IMR-90 (cell line): ENCODE measurements at regions not wholly inside any gene's neighbourhood (a gene's known extent, or its start where the extent isn't known, plus 50 kb on each side); places are given as distances from the start of the nearest gene placed in this dataset.

Source experiments
- ATAC-seq: fragments of 200-7000 bp; cut with Tn5 transposase; 2 replicates; pipeline ENCODE4 v1.9.1; 2020; ENCODE audit warnings: low read depth, mild to moderate bottlenecking, moderate library complexity
- BruUV-seq: library from RNA; stranded (reverse); fragments of 400-500 nt; replicated peaks from 2 replicates; lab custom pipeline; 2021; lab: Mats Ljungman, UMichigan
- CTCF ChIA-PET: fragments of 300-600 bp; formaldehyde crosslinking; extraction: SDS; loops from one replicate; lab custom pipeline; 2021; ENCODE audit warnings: antibody characterized with exemption; lab: Yijun Ruan, JAX
- POLR2A ChIA-PET: fragments of 300-600 bp; sonication (Branson Sonifier 250); formaldehyde crosslinking; loops from one replicate; lab custom pipeline; 2022; ENCODE audit warnings: antibody characterized with exemption; ENCODE audit not compliant: unreplicated experiment; lab: Charles Lee
- DNase-seq: peaks from one replicate; pipeline ENCODE4 v3.0.0; 2013
- H2AFZ ChIP-seq: replicated peaks from 2 replicates; pipeline ENCODE3; 2013; ENCODE audit warnings: low read length, mild to moderate bottlenecking; ENCODE audit not compliant: poor library complexity
- H2AK5ac ChIP-seq: 2 replicates; pipeline ENCODE4 v1.6.1; 2013; ENCODE audit warnings: low read depth, low read length, inconsistent platforms
- H2AK9ac ChIP-seq: replicated peaks from 2 replicates; pipeline ENCODE3; 2013; ENCODE audit warnings: mild to moderate bottlenecking, low read depth, low read length, moderate library complexity; ENCODE audit not compliant: poor library complexity
- H2BK120ac ChIP-seq: 2 replicates; pipeline ENCODE4 v1.6.1; 2013; ENCODE audit warnings: low read depth, low read length, inconsistent platforms
- H2BK15ac ChIP-seq: 3 replicates; pipeline ENCODE4 v1.6.1; 2013; ENCODE audit warnings: low read depth, low read length, inconsistent platforms
- H2BK20ac ChIP-seq: 2 replicates; pipeline ENCODE4 v1.6.1; 2013; ENCODE audit warnings: low read depth, mild to moderate bottlenecking, inconsistent platforms, low read length, moderate library complexity
- H2BK5ac ChIP-seq: 2 replicates; pipeline ENCODE4 v1.6.1; 2013; ENCODE audit warnings: mild to moderate bottlenecking, low read depth, low read length, inconsistent platforms; ENCODE audit not compliant: poor library complexity, severe bottlenecking
- H3K14ac ChIP-seq: replicated peaks from 2 replicates; pipeline ENCODE4 v1.6.1; 2013; ENCODE audit warnings: low read depth, low read length, inconsistent platforms
- H3K18ac ChIP-seq: 2 replicates; pipeline ENCODE4 v1.6.1; 2013; ENCODE audit warnings: low read depth, low read length, control low read depth
- H3K23ac ChIP-seq: 2 replicates; pipeline ENCODE4 v1.6.1; 2013; ENCODE audit warnings: low read depth, low read length, inconsistent platforms
- H3K27ac ChIP-seq: 2 replicates; pipeline ENCODE4 v1.5.1; 2013; ENCODE audit warnings: mild to moderate bottlenecking, control low read depth, low read length; ENCODE audit not compliant: insufficient read depth
- H3K27me3 ChIP-seq: 2 replicates; pipeline ENCODE4 v1.6.1; 2013; ENCODE audit warnings: low read length; ENCODE audit not compliant: control insufficient read depth, insufficient read depth
- H3K36me3 ChIP-seq: 2 replicates; pipeline ENCODE4 v1.6.1; 2013; ENCODE audit warnings: low read length, mixed read lengths; ENCODE audit not compliant: control insufficient read depth, insufficient read depth
- H3K4ac ChIP-seq: 2 replicates; pipeline ENCODE4 v1.6.1; 2013; ENCODE audit warnings: low read depth, low read length, inconsistent platforms
- H3K4me1 ChIP-seq: 2 replicates; pipeline ENCODE4 v1.6.1; 2013; ENCODE audit warnings: low read length, mixed read lengths; ENCODE audit not compliant: control insufficient read depth, insufficient read depth
- H3K4me2 ChIP-seq: 2 replicates; pipeline ENCODE4 v1.6.1; 2013; ENCODE audit warnings: low read depth, mild to moderate bottlenecking, control low read depth, low read length, moderate library complexity
- H3K4me3 ChIP-seq: 2 replicates; pipeline ENCODE4 v1.5.1; 2013; ENCODE audit warnings: low read depth, mild to moderate bottlenecking, control low read depth, low read length, moderate library complexity; ENCODE audit not compliant: insufficient read depth
- H3K56ac ChIP-seq: 2 replicates; pipeline ENCODE4 v1.6.1; 2013; ENCODE audit warnings: low read length, inconsistent platforms; ENCODE audit not compliant: insufficient read depth; ENCODE audit errors: extremely low read depth
- H3K79me1 ChIP-seq, 2 experiments: 2 replicates each; pipeline ENCODE4 v1.6.1; 2013; ENCODE audit warnings: low read length in 2 of 2, inconsistent platforms in 1 of 2, low read depth in 1 of 2
- H3K9ac ChIP-seq: 2 replicates; pipeline ENCODE4 v1.6.1; 2013; ENCODE audit warnings: low read depth, low read length, control low read depth
- H3K9me1 ChIP-seq: 2 replicates; pipeline ENCODE4 v1.6.1; 2013; ENCODE audit warnings: low read length, inconsistent platforms; ENCODE audit not compliant: insufficient read depth
- H3K9me3 ChIP-seq: 2 replicates; pipeline ENCODE4 v1.6.1; 2013; ENCODE audit warnings: low read length; ENCODE audit not compliant: control insufficient read depth, insufficient read depth
- H4K20me1 ChIP-seq: 2 replicates; pipeline ENCODE4 v1.6.1; 2013; ENCODE audit warnings: low read length, inconsistent platforms; ENCODE audit not compliant: insufficient read depth
- H4K5ac ChIP-seq: 2 replicates; pipeline ENCODE4 v1.6.1; 2013; ENCODE audit warnings: mild to moderate bottlenecking, low read depth, low read length, control low read depth
- H4K8ac ChIP-seq, 2 experiments: 2 replicates each; pipeline ENCODE4 v1.6.1; 2013; ENCODE audit warnings: low read depth in 2 of 2, low read length in 2 of 2, control low read depth in 1 of 2, inconsistent platforms in 1 of 2
- H4K91ac ChIP-seq: 2 replicates; pipeline ENCODE4 v1.6.1; 2013; ENCODE audit warnings: low read depth, low read length, inconsistent platforms; ENCODE audit not compliant: insufficient read depth
- BHLHE40 ChIP-seq: fragments of 150-350 bp; IDR thresholded peaks from 2 replicates; pipeline ENCODE4 v1.6.1; 2016; ENCODE audit warnings: mild to moderate bottlenecking, low read depth, low read length
- CEBPB ChIP-seq: IDR thresholded peaks from 2 replicates; pipeline ENCODE4 v1.6.1; 2012; ENCODE audit warnings: low read depth, low read length, improper control_type of control experiment
- CHD1 ChIP-seq: IDR thresholded peaks from 2 replicates; pipeline ENCODE4 v1.6.1; 2012; ENCODE audit warnings: low read depth, low read length, improper control_type of control experiment
- CTCF ChIP-seq: conservative IDR thresholded peaks from 2 replicates; pipeline ENCODE4 v1.5.1; 2012; ENCODE audit warnings: mild to moderate bottlenecking, low read depth, low read length, improper control_type of control experiment
- ELK1 ChIP-seq: fragments of 150-350 bp; IDR thresholded peaks from 2 replicates; pipeline ENCODE4 v1.6.1; 2016; ENCODE audit warnings: low read depth, mild to moderate bottlenecking, low read length, moderate library complexity, borderline replicate concordance
- FOS ChIP-seq: fragments of 150-350 bp; IDR thresholded peaks from 2 replicates; pipeline ENCODE4 v1.6.1; 2016; ENCODE audit warnings: low read depth, low read length
- MAFK ChIP-seq: IDR thresholded peaks from 2 replicates; pipeline ENCODE4 v1.6.1; 2012; ENCODE audit warnings: low read depth, low read length, improper control_type of control experiment
- MAZ ChIP-seq: IDR thresholded peaks from 2 replicates; pipeline ENCODE4 v1.6.1; 2012; ENCODE audit warnings: low read depth, mild to moderate bottlenecking, low read length, improper control_type of control experiment, moderate library complexity, borderline replicate concordance
- MXI1 ChIP-seq: IDR thresholded peaks from 2 replicates; pipeline ENCODE4 v1.6.1; 2012; ENCODE audit warnings: low read depth, mild to moderate bottlenecking, low read length, moderate library complexity, borderline replicate concordance
- NFE2L2 ChIP-seq: fragments of 150-350 bp; IDR thresholded peaks from 2 replicates; pipeline ENCODE4 v1.6.1; 2016; ENCODE audit warnings: low read depth, mild to moderate bottlenecking, low read length
- POLR2A ChIP-seq: IDR thresholded peaks from 2 replicates; pipeline ENCODE4 v1.6.1; 2012; ENCODE audit warnings: mild to moderate bottlenecking, low read depth, low read length
- RAD21 ChIP-seq: IDR thresholded peaks from 2 replicates; pipeline ENCODE4 v1.6.1; 2012; ENCODE audit warnings: low read length, improper control_type of control experiment
- RCOR1 ChIP-seq: IDR thresholded peaks from 2 replicates; pipeline ENCODE4 v1.6.1; 2012; ENCODE audit warnings: mild to moderate bottlenecking, low read length, improper control_type of control experiment; ENCODE audit not compliant: insufficient replicate concordance
- RFX5 ChIP-seq: IDR thresholded peaks from 2 replicates; pipeline ENCODE4 v1.8.0; 2012; ENCODE audit warnings: low read depth, mild to moderate bottlenecking, low read length, moderate library complexity
- SMC3 ChIP-seq: fragments of 150-350 bp; IDR thresholded peaks from 2 replicates; pipeline ENCODE4 v1.6.1; 2016; ENCODE audit warnings: low read depth, mild to moderate bottlenecking, antibody characterized with exemption, low read length, moderate library complexity
- USF2 ChIP-seq: fragments of 150-350 bp; IDR thresholded peaks from 2 replicates; pipeline ENCODE4 v1.6.1; 2017; ENCODE audit warnings: mild to moderate bottlenecking, antibody characterized with exemption, low read length, low read depth
- WGBS, 2 experiments: methylation state at CpG; one replicate each; pipeline versions ENCODE4 v1.1.5 to v1.1.7; 2013; ENCODE audit warnings: missing lambda C conversion rate in 2 of 2; ENCODE audit not compliant: insufficient read length in 1 of 2; ENCODE audit errors: extremely low coverage in 2 of 2; 5-methylcytosine and 5-hydroxymethylcytosine counted together
- dilution Hi-C: fragments of 300-500 bp; cut with HindIII; formaldehyde crosslinking; loops from one replicate; pipeline ENCODE4 v1.14.3; 2018; ENCODE audit warnings: low sequenced_read_pairs; ENCODE audit not compliant: unreplicated experiment
- in situ Hi-C: fragments of 300-500 bp; cut with MboI; formaldehyde crosslinking; loops from 3 replicates; pipeline ENCODE4 v1.14.3; 2019; ENCODE audit warnings: low sequenced_read_pairs, inconsistent platforms, mixed read lengths
- intact Hi-C: fragments of 100-400 bp; cut with micrococcal nuclease; formaldehyde crosslinking; loops from 2 replicates; pipeline ENCODE4 v1.10.0; 2022

- H2BK120ac ChIP-seq = no peak overlapping the region
- DNase-seq (no peak), ATAC-seq (no peak)
- H3K79me1 ChIP-seq = no peaks in the 10 kb centered on the region
- CTCF ChIA-PET = no interaction called here
- no peak overlapping the region for H2AK5ac ChIP-seq
- H3K4ac ChIP-seq = no peak overlapping the region
- no peaks in the 10 kb centered on the region for H3K9me1 ChIP-seq
- in situ Hi-C loops = no loop called here
- dilution Hi-C loops = no loop called here
- no peaks in the 10 kb centered on the region for H3K9me3 ChIP-seq
- BruUV-seq = no TSS peak
- intact Hi-C loops = no loop called here
- POLR2A ChIA-PET = no interaction called here
- H2AFZ ChIP-seq = no peak overlapping the region
- no peaks in the 10 kb centered on the region for H4K20me1 ChIP-seq
- H3K14ac ChIP-seq = no peak overlapping the region
- H2AK9ac ChIP-seq = no peak overlapping the region
- no peak overlapping the region for H3K23ac ChIP-seq
- H3K56ac ChIP-seq = no peak overlapping the region
- no peak overlapping the region for H3K9ac ChIP-seq
- H3K4me3 ChIP-seq = no peak overlapping the region
- no peaks in the 10 kb centered on the region for H3K4me1 ChIP-seq
- no peak overlapping the region for H4K8ac ChIP-seq
- no peak overlapping the region for H4K5ac ChIP-seq
- no CpG with 5 or more reads among the region's 6 CpGs for WGBS, 2 experiments
- no peaks in the 10 kb centered on the region for H3K36me3 ChIP-seq
- TF ChIP-seq MAZ (no peak), BHLHE40 (no peak), NFE2L2 (no peak), MAFK (no peak), SMC3 (no peak), POLR2A (no peak), USF2 (no peak), FOS (no peak), CEBPB (no peak), CHD1 (no peak), MXI1 (no peak), RFX5 (no peak), ELK1 (no peak), CTCF (no peak), RCOR1 (no peak), RAD21 (no peak)
- no peak overlapping the region for H2BK5ac ChIP-seq
- H2BK20ac ChIP-seq = no peak overlapping the region
- no peak overlapping the region for H3K18ac ChIP-seq
- no peak overlapping the region for H4K91ac ChIP-seq
- no peak overlapping the region for H2BK15ac ChIP-seq
- H3K27ac ChIP-seq = no peak overlapping the region
- H3K27me3 ChIP-seq = no peaks in the 10 kb centered on the region
- H3K4me2 ChIP-seq = no peak overlapping the region
These were observed 51.4 kb downstream of the SLC41A2 start for GRCh38 chr12:104906695-104907094.
